GM19043 (cell line): ENCODE measurements at regions not wholly inside any gene's neighbourhood (a gene's known extent, or its start where the extent isn't known, plus 50 kb on each side); places are given as distances from the start of the nearest gene placed in this dataset.
"Not testable (repeated sequence)": the region's sequence is repeated elsewhere in the genome, so short reads cannot be mapped to it uniquely, and the experiment has no call there.

ENCODE experiments used
- ATAC-seq: cut with Tn5 transposase; IDR thresholded peaks from one replicate; pipeline ENCODE4 v1.9.1; 2021; ENCODE audit warnings: low read depth; ENCODE audit not compliant: unreplicated experiment

- no peak for ATAC-seq
These were observed 953.4 kb upstream of the NDST4 start for GRCh38 chr4:116066711-116067245.

DNA sequence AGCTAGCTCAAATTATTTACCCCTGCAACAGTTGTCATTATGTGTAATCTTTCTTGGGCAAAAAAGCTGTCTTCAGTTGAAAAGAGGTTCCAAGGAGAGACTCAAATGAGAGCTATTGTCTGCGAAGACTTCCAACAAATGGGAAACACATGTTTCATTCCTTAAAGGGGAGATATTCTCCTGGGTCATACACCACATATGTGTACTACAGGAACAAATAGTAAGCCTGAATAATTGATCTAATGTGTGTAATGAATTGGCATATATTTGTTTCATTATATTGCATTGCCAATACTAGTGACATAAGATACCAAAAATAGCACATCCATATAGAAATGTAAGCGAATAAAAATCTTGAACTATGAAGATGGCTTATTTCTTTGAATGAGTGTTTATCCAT, 950.9 kb upstream of the NDST4 start:
- no peak for ATAC-seq

DNA sequence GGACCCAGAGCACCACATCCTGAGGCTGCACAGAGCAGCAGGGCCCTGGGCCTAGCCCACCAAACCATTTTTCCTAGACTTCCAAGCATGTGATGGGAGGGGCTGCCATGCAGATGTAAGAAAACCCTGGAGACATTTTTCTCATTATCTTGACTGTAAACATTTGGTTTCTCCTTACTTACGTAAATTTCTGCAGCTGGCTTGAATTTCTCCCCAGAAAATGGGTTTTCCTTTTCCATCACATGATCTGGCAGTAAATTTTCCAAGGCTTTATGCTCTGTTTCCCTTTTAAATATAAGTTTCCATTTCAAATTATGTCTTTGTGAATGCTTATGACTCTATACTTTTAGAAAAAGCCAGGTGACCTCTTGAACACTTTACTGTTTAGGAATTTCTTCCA, 945.9 kb upstream of the NDST4 start:
- no peak for ATAC-seq

- ATAC-seq = no peak
These were observed 944.7 kb upstream of the NDST4 start for GRCh38 chr4:116058129-116058528.

- no peak for ATAC-seq
These were observed 942.7 kb upstream of the NDST4 start for GRCh38 chr4:116055857-116056827.

GRCh38 chr4:116027311-116027710, 913.9 kb upstream of the NDST4 start:
- ATAC-seq = no peak

DNA sequence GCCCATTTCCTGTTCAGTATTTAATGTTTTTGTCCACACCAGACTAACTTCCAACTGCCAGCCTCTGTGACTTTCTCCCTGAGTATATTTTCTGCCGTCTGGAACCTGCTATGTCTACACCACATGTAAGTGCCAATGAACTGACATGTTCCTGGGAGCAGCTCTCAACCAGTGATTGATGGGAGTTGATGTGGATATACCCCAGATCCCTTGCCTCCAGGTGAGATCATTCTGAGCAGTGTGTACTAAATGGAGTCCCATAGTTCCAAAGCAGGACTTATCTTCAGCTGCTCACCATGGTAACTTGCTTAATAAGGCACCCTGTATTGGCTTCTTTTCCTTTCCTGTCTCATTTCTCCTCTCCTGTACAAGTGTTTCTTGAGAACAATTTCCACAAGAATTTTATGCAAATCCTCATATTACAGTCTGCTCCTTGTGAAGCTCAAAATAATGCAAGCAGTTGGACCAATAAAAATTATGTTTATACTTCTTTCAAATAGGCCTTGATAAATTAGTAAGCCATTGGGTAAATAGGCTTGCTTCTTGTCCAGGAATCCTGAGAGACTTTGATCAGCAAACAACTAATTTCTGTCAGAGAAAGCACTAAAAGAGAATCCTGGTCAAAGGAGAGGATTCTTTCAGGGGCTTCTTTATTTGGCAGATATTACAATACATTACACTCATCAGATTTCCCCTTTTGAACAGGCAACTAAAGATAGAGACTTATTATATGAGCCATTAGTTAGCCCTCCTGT, 911.7 kb upstream of the NDST4 start:
- ATAC-seq = no peak

DNA sequence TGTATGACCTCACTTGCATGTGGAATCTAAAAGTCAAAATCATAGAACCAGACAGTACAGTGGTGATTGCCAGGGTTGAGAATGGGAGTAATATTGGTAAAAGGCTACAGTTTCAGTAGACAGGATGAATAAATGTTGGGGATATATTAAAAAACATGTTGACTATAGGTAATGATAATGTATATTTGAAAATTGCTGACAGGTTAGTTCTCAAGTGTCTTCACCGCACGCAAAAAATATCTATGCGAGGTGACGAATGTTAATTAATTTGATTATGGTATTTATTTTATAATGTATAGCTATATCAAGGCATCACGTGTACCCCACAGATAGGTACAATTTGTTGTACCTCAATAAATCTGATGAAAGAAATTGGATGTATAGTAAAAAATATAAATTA, 909.6 kb upstream of the NDST4 start:
- ATAC-seq = no peak

DNA sequence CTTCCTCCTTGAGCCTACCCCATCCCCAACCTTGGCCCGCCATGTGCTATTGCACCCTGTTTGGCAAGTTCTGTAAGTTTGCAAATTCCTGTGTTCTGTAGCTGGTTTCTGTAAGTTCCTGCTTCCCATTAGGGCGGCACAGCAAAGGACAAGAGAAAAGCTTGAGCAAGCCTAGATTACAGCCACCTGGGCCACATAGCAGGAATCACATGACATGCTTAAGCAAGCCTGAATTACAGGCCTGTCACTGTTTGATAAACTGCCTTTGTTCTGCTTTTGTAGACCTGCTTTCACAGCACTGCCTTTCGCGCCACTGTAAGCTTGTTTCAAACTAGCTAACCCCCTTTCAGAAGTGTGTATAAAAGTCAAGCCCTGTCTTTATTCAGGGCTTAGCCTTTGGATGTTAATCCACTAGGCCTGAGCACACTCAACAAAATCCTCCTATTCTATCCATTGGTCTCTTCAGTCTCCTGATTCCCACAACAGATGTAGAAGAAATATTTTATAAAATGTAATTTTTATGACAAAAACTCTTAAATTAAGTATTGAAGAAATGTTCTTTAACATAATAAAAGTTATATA, 906.8 kb upstream of the NDST4 start:
- no peak for ATAC-seq

GRCh38 chr4:116018831-116019230, 905.4 kb upstream of the NDST4 start:
- no peak for ATAC-seq

GRCh38 chr4:116016201-116016600, 902.8 kb upstream of the NDST4 start:
- ATAC-seq = no peak

GRCh38 chr4:116015549-116015948, 902.1 kb upstream of the NDST4 start:
- no peak for ATAC-seq

DNA sequence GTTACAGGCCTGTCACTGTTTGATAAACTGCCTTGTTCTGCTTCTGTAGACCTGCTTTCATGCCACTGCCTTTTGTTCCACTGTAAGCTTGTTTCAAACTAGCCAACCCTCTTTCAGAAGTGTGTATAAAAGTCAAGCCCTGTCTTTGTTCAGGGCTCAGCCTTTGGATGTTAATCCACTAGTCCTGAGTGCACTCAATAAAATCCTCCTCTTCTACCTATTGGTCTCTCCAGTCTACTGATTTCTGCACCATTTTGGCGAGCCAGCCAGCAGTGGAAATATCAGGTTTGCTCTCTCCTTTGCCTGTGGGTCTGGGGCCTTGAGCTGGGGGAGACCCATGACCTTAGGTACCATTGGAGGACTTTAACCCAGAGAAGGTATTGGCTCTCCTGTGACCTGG, 901.6 kb upstream of the NDST4 start:
- ATAC-seq = no peak

DNA sequence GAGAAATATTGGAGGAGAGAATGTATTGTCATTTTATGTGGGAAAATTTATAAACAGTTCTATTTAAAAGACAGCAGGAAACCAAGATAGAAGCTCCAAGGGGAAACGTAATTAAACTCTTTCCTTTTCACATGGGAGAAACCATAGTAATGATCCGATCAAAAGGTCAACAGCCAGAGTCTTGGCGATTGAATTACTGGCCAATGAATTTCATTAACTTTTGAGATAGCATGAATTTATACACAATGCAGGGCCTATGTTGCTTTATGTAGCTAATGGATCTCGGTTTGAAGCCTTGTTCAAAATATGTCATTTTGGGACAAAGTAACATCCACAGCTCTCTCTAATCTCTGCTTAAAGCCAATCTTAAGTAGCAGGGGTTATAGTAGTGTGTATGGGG, 897.5 kb upstream of the NDST4 start:
- ATAC-seq = no peak

- no peak for ATAC-seq
These were observed 892.3 kb upstream of the NDST4 start for GRCh38 chr4:116005806-116006088.

- ATAC-seq = no peak
These were observed 891.8 kb upstream of the NDST4 start for GRCh38 chr4:116005037-116005805.

GRCh38 chr4:116001291-116001690, 887.9 kb upstream of the NDST4 start:
- ATAC-seq = no peak

DNA sequence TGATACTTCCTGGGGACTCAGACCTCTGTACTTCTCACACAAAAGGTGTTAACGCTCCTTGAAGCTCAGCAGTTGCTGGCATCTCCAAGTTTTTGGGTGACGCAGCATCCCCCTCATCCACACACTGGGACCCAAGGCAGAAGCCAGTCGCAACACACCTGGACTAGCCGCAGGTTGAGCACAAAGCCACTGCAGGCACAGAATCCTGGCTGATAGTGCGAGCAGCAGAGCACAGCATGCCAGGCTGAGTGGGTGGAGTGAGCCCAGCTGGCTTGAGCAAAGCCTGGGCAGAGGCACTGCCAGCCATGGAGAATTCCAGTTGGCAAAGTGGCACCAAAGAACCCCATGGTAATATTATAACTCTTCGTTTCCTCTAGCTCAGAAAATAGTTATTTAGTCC, 873.2 kb upstream of the NDST4 start:
- ATAC-seq = no peak

DNA sequence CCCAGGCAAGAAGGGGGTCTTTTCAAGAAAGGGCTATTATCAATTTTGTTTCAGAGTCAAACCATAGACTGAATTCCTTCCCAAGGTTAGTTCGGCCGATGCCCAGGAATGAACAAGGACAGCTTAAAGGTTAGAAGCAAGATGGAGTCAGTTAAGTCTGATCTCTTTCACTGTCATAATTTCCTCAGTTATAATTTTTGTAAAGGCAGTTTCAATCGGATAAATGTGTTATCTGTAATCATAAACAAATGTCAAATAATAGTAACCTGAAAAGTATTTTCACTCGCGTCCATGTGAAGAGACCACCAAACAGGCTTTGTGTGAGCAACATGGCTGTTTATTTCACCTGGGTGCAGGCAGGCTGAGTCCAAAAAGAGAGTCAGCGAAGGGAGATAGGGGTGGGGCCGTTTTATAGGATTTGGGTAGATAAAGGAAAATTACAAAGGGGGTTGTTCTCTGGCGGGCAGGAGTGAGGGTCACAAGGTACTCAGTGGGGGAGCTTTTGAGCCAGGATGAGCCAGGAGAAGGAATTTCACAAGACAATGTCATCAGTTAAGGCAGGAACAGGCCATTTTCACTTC, 862.1 kb upstream of the NDST4 start:
- not testable (repeated sequence) for ATAC-seq

- ATAC-seq = no peak
These were observed 860.3 kb upstream of the NDST4 start for GRCh38 chr4:115973768-115974167.
